Tibial nerve (tissue), 4 donors: ENCODE measurements at regions not wholly inside any gene's neighbourhood (a gene's known extent, or its start where the extent isn't known, plus 50 kb on each side); places are given as distances from the start of the nearest gene placed in this dataset.
"Not testable (repeated sequence)": the region's sequence is repeated elsewhere in the genome, so short reads cannot be mapped to it uniquely, and the experiment has no call there.

ENCODE experiments used
- DNase-seq, 2 donors: peaks; one replicate each; pipeline ENCODE4 v3.0.0-alpha.2; 2019; ENCODE audit warnings: low spot score in 2 of 2
- H3K27ac ChIP-seq, 4 donors: fragments of 200-600 bp; sonication (generic) in 3 of 4; one replicate each; pipeline ENCODE4 v1.5.1; 2017 to 2019; ENCODE audit warnings: mild to moderate bottlenecking in 1 of 4
- H3K27me3 ChIP-seq, 2 donors: fragments of 200-600 bp; sonication (generic) in 1 of 2; one replicate each; pipeline versions ENCODE4 v1.5.1 to v1.6.0; 2017 to 2019
- H3K36me3 ChIP-seq, 3 donors: fragments of 200-600 bp; sonication (generic); one replicate each; pipeline ENCODE4 v1.5.1; 2018 to 2019
- H3K4me1 ChIP-seq, 4 donors: fragments of 200-600 bp; sonication (generic) in 3 of 4; one replicate each; pipeline ENCODE4 v1.5.1; 2017 to 2019
- H3K4me3 ChIP-seq, 4 donors: fragments of 200-600 bp; sonication (generic) in 3 of 4; one replicate each; pipeline ENCODE4 v1.5.1; 2017 to 2019; ENCODE audit warnings: mild to moderate bottlenecking in 1 of 4, moderate library complexity in 1 of 4
- H3K9me3 ChIP-seq, 4 donors: fragments of 200-600 bp; sonication (generic) in 3 of 4; one replicate each; pipeline ENCODE4 v1.5.1; 2017 to 2019
- CTCF ChIP-seq, 5 experiments: fragments of 200-600 bp in 3 of 5; fragments of 450-650 bp in 2 of 5; sonication (generic) in 3 of 5; IDR thresholded peaks; one replicate each; pipeline ENCODE4 v1.5.1; 2016 to 2019; ENCODE audit warnings: antibody characterized with exemption in 5 of 5, mild to moderate bottlenecking in 3 of 5, moderate library complexity in 2 of 5
- EP300 ChIP-seq, 2 donors: sonication (generic); formaldehyde crosslinking; IDR thresholded peaks; one replicate each; pipeline ENCODE4 v1.6.1; 2017; ENCODE audit warnings: antibody characterized with exemption in 2 of 2, mild to moderate bottlenecking in 1 of 2
- POLR2A ChIP-seq, 2 donors: fragments of 450-650 bp; IDR thresholded peaks; one replicate each; pipeline ENCODE4 v1.6.1; 2017; ENCODE audit warnings: antibody characterized with exemption in 2 of 2, mild to moderate bottlenecking in 2 of 2, moderate library complexity in 2 of 2
- WGBS, 2 donors: methylation state at CpG; one replicate each; pipeline ENCODE4 v1.1.5; 2018; 5-methylcytosine and 5-hydroxymethylcytosine counted together

GRCh38 chr2:95702471-95702870 lies 110.7 kb downstream of the TRIM43 start:
- TF ChIP-seq EP300 (IDR thresholded peaks at IDR 0.05) = no peak
- no peak for TF ChIP-seq POLR2A (IDR thresholded peaks at IDR 0.05)
- no peak for TF ChIP-seq CTCF (IDR thresholded peaks at IDR 0.05)
- H3K9me3 ChIP-seq = no peaks in the 10 kb centered on the region
- H3K4me1 ChIP-seq = no peaks in the 10 kb centered on the region
- 75 to 82% methylated on average over 7 of the region's 7 CpGs for WGBS, 2 donors
- H3K36me3 ChIP-seq = no peaks in the 10 kb centered on the region
- no peaks in the 10 kb centered on the region for H3K27me3 ChIP-seq
- DNase-seq = no peak
- no peak overlapping the region for H3K4me3 ChIP-seq
- no peak overlapping the region for H3K27ac ChIP-seq

GRCh38 chr2:95707161-95707560 lies 115.4 kb downstream of the TRIM43 start:
- H3K9me3 ChIP-seq, H3K27ac ChIP-seq, DNase-seq, H3K4me3 ChIP-seq, H3K27me3 ChIP-seq, H3K4me1 ChIP-seq, H3K36me3 ChIP-seq: not testable (repeated sequence)
- 89 to 91% methylated on average over 2 of the region's 2 CpGs for WGBS, 2 donors

GRCh38 chr2:95707837-95708236 lies 116.0 kb downstream of the TRIM43 start:
- Histone ChIP-seq H3K27me3 (no peaks in the 10 kb centered on the region), H3K4me1 (no peaks in the 10 kb centered on the region), H3K4me3 (no peak overlapping the region), H3K9me3 (no peaks in the 10 kb centered on the region), H3K36me3 (no peaks in the 10 kb centered on the region), H3K27ac (no peak overlapping the region)
- no peak for DNase-seq
- 89 to 93% methylated on average over 5 of the region's 5 CpGs for WGBS, 2 donors
- no peak for TF ChIP-seq EP300 (IDR thresholded peaks at IDR 0.05)
- no peak for TF ChIP-seq POLR2A (IDR thresholded peaks at IDR 0.05)
- TF ChIP-seq CTCF (IDR thresholded peaks at IDR 0.05) = no peak

- no peak for TF ChIP-seq EP300 (IDR thresholded peaks at IDR 0.05)
- no peak for TF ChIP-seq CTCF (IDR thresholded peaks at IDR 0.05)
- TF ChIP-seq POLR2A (IDR thresholded peaks at IDR 0.05) = no peak
These were observed 118.0 kb downstream of the TRIM43 start for GRCh38 chr2:95709831-95710230.

GRCh38 chr2:95713470-95714177 lies 121.8 kb downstream of the TRIM43 start:
- not testable (repeated sequence) for H3K27ac ChIP-seq, H3K9me3 ChIP-seq, H3K4me1 ChIP-seq, H3K4me3 ChIP-seq, H3K27me3 ChIP-seq, H3K36me3 ChIP-seq, DNase-seq
- WGBS, 2 donors = 47 to 48% methylated on average over 11 of the region's 11 CpGs

More at GRCh38 chr2:95709831-95710230, 118.0 kb downstream of the TRIM43 start:
- Histone ChIP-seq H3K9me3 (no peaks in the 10 kb centered on the region), H3K4me1 (no peaks in the 10 kb centered on the region), H3K27ac (no peak overlapping the region), H3K27me3 (no peaks in the 10 kb centered on the region), H3K4me3 (no peak overlapping the region), H3K36me3 (no peaks in the 10 kb centered on the region)
- DNase-seq = no peak

GRCh38 chr2:95714398-95714797 lies 122.6 kb downstream of the TRIM43 start:
- DNase-seq, H3K27ac ChIP-seq, H3K27me3 ChIP-seq, H3K4me1 ChIP-seq, H3K4me3 ChIP-seq, H3K36me3 ChIP-seq, H3K9me3 ChIP-seq: not testable (repeated sequence)
- WGBS, 2 donors = 90 to 92% methylated on average over 1 of the region's 1 CpG
